ENCODE measurements at regions not wholly inside any gene's neighbourhood (a gene's known extent, or its start where the extent isn't known, plus 50 kb on each side); places are given as distances from the start of the nearest gene placed in this dataset.

- Histone ChIP-seq H3K4me3 (ENCODE audit: low read depth, low read length) (no peak overlapping the region), H3K4me1 (ENCODE audit: control insufficient read depth, insufficient read depth, low read length) (no peaks in the 10 kb centered on the region), H3K9me3 (ENCODE audit: control insufficient read depth, insufficient read depth, low read depth, low read length) (no peaks in the 10 kb centered on the region), H3K36me3 (ENCODE audit: control insufficient read depth in 2 of 2, insufficient read depth in 1 of 2, low read length in 2 of 2) (no peaks in the 10 kb centered on the region), H3K27ac (ENCODE audit: extremely low read depth, low read depth, low read length) (no peak overlapping the region)
- no peak for TF ChIP-seq ZNF626 (tag by site-specific recombination; IDR thresholded peaks at IDR 0.05)
- no peak for TF ChIP-seq PATZ1 (tag by site-specific recombination; IDR thresholded peaks at IDR 0.05)
- no peak for TF ChIP-seq ZNF23 (tag by site-specific recombination; IDR thresholded peaks at IDR 0.05; ENCODE audit: borderline replicate concordance)
- no peak for TF ChIP-seq ZBTB44 (tag by site-specific recombination; IDR thresholded peaks at IDR 0.05)
- TF ChIP-seq ZNF501 (tag by site-specific recombination; IDR thresholded peaks at IDR 0.05), result no peak
- no peak for TF ChIP-seq ZBTB20 (tag by site-specific recombination; IDR thresholded peaks at IDR 0.05)
- no peak for TF ChIP-seq ZNF280C (tag by site-specific recombination; IDR thresholded peaks at IDR 0.05)
- no peak for TF ChIP-seq ZBTB26 (tag by site-specific recombination; optimal IDR thresholded peaks at IDR 0.05)
- no peak for TF ChIP-seq ZNF658 (tag by site-specific recombination; IDR thresholded peaks at IDR 0.05)
- no peak for TF ChIP-seq ZBTB17 (tag by site-specific recombination; IDR thresholded peaks at IDR 0.05)
- ChIA-PET CTCF (no interaction called here), POLR2A (no interaction called here)
Measured at GRCh38 chr13:47639738-47640447, 361.2 kb downstream of the SUCLA2 start.

GRCh38 chr13:47638627-47639026 is 362.4 kb downstream of the SUCLA2 start:
- Histone ChIP-seq H3K4me3 (ENCODE audit: low read depth, low read length) (no peak overlapping the region), H3K9me3 (ENCODE audit: control insufficient read depth, insufficient read depth, low read depth, low read length) (no peaks in the 10 kb centered on the region), H3K36me3 (ENCODE audit: control insufficient read depth in 2 of 2, insufficient read depth in 1 of 2, low read length in 2 of 2) (no peaks in the 10 kb centered on the region), H3K27ac (ENCODE audit: extremely low read depth, low read depth, low read length) (no peak overlapping the region), H3K4me1 (ENCODE audit: control insufficient read depth, insufficient read depth, low read length) (no peaks in the 10 kb centered on the region)
- TF ChIP-seq ZNF561 (tag by site-specific recombination; IDR thresholded peaks at IDR 0.05; ENCODE audit: borderline replicate concordance) (no peak), ZNF654 (tag by site-specific recombination; IDR thresholded peaks at IDR 0.05; ENCODE audit: low read depth) (no peak), ZNF433 (tag by site-specific recombination; IDR thresholded peaks at IDR 0.05; ENCODE audit: low read depth) (no peak), ZBTB10 (tag by site-specific recombination; IDR thresholded peaks at IDR 0.05) (no peak), ZNF791 (tag by site-specific recombination; IDR thresholded peaks at IDR 0.05) (no peak), ZNF701 (tag by site-specific recombination; IDR thresholded peaks at IDR 0.05) (no peak)
- POLR2A ChIA-PET, result no interaction called here
- CTCF ChIA-PET, result no interaction called here
